Immature natural killer cell (primary cell): ENCODE measurements at regions not wholly inside any gene's neighbourhood (a gene's known extent, or its start where the extent isn't known, plus 50 kb on each side); places are given as distances from the start of the nearest gene placed in this dataset.

Experiments
- DNase-seq, 3 donors: peaks; one replicate each; pipeline ENCODE4 v3.0.0; 2022; ENCODE audit warnings: mixed read lengths in 1 of 3
- H3K27ac Mint-ChIP-seq, 6 donors: one replicate each; pipeline ENCODE4 v1.8.0; 2020; ENCODE audit warnings: mixed read lengths in 6 of 6, mild to moderate bottlenecking in 5 of 6, inconsistent platforms in 4 of 6, moderate library complexity in 3 of 6
- H3K27me3 Mint-ChIP-seq, 3 donors: one replicate each; pipeline ENCODE4 v1.8.0; 2020 to 2021; ENCODE audit warnings: low read depth in 3 of 3, mild to moderate bottlenecking in 3 of 3, mixed read lengths in 3 of 3, moderate library complexity in 3 of 3, inconsistent platforms in 1 of 3
- H3K36me3 Mint-ChIP-seq, 3 donors: one replicate each; pipeline ENCODE4 v1.8.0; 2020; ENCODE audit warnings: mixed read lengths in 3 of 3, inconsistent platforms in 2 of 3, mild to moderate bottlenecking in 2 of 3
- H3K4me1 Mint-ChIP-seq, 2 donors: one replicate each; pipeline ENCODE4 v1.8.0; 2020; ENCODE audit warnings: inconsistent platforms in 2 of 2, mild to moderate bottlenecking in 2 of 2, mixed read lengths in 2 of 2, moderate library complexity in 1 of 2
- H3K4me3 Mint-ChIP-seq, 5 donors: one replicate each; pipeline ENCODE4 v1.8.0; 2020; ENCODE audit warnings: mild to moderate bottlenecking in 5 of 5, mixed read lengths in 5 of 5, inconsistent platforms in 3 of 5, moderate library complexity in 3 of 5
- H3K9me3 Mint-ChIP-seq, 6 donors: one replicate each; pipeline ENCODE4 v1.8.0; 2020; ENCODE audit warnings: mild to moderate bottlenecking in 6 of 6, mixed read lengths in 6 of 6, inconsistent platforms in 4 of 6, moderate library complexity in 3 of 6

DNA sequence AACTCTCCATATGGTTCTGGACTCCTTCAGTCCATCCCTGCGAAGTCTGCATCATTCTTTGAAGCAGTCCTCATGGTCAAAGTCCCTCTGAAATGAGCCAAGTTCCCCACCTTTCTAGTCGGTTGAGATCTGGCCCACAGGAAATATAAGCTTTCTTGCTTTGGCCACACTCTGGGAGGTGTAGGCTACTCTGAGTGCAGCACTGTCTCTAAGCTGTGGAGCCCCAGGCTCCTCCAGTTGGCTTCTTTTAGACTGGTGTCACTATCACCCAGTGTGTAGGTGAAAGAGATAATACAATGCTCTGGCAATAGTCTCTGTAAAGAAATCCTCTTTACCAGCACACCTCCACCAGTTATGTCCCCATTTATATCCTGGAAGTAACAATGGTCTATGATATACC, 486.5 kb upstream of the KLF12 start:
- H3K36me3 Mint-ChIP-seq: no peaks in the 10 kb centered on the region
- H3K9me3 Mint-ChIP-seq: peaks cover 0 to 2% (median 0%) of the 10 kb centered on the region in 6 donors
- H3K27me3 Mint-ChIP-seq: peaks cover 1 to 3% (median 2%) of the 10 kb centered on the region in 3 donors
- no peak overlapping the region for H3K4me3 Mint-ChIP-seq
- no peaks in the 10 kb centered on the region for H3K4me1 Mint-ChIP-seq
- no peak for DNase-seq
- H3K27ac Mint-ChIP-seq: no peak overlapping the region

DNA sequence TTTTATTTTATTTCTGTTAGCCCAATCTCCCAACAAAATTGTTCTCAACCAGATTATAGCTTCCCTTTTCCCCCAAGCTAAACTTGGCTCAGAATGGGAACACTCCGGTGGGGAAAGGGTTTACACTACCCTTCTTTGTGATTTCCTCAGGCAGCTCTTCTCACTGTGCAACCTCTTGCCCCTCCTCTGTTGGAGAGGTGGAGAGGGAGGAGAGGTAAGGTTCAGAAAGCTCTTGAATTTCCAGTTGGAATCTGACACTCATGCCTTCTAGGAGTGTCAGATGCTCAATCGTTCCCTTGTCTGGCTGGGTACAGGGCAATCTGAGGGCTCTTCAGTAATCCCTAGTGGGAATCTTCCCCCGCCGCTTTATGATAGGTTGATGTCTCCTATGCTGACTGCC, 486.1 kb upstream of the KLF12 start:
- H3K4me3 Mint-ChIP-seq: no peak overlapping the region
- H3K9me3 Mint-ChIP-seq: peaks cover 0 to 2% (median 0%) of the 10 kb centered on the region in 6 donors
- H3K4me1 Mint-ChIP-seq: no peaks in the 10 kb centered on the region
- H3K36me3 Mint-ChIP-seq: no peaks in the 10 kb centered on the region
- no peak for DNase-seq
- H3K27ac Mint-ChIP-seq: no peak overlapping the region
- peaks cover 1 to 3% (median 2%) of the 10 kb centered on the region in 3 donors for H3K27me3 Mint-ChIP-seq

DNA sequence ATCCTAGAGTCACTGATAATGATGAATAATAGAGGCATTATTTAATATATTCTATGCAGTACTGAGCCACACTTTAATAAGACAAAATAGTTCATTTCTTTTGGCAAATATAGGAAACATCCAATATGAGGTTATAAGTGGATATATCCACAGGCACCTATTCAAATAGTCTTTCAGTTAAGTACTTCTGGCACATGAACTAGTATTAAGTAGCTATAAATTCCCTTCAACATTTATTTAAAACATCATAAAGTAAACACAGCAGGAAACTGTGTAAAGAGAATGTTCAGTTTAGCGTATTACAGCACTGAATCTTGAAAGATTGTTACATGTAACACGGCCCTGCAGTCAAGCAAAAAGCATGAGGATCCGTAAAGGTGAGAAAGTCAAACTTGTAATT, 463.3 kb upstream of the KLF12 start:
- H3K9me3 Mint-ChIP-seq: peaks cover 0 to 4% (median 0%) of the 10 kb centered on the region in 6 donors
- no peaks in the 10 kb centered on the region for H3K4me1 Mint-ChIP-seq
- peaks cover 0 to 9% (median 7%) of the 10 kb centered on the region in 3 donors for H3K27me3 Mint-ChIP-seq
- no peak overlapping the region for H3K27ac Mint-ChIP-seq
- no peaks in the 10 kb centered on the region for H3K36me3 Mint-ChIP-seq
- DNase-seq: no peak
- H3K4me3 Mint-ChIP-seq: no peak overlapping the region

DNA sequence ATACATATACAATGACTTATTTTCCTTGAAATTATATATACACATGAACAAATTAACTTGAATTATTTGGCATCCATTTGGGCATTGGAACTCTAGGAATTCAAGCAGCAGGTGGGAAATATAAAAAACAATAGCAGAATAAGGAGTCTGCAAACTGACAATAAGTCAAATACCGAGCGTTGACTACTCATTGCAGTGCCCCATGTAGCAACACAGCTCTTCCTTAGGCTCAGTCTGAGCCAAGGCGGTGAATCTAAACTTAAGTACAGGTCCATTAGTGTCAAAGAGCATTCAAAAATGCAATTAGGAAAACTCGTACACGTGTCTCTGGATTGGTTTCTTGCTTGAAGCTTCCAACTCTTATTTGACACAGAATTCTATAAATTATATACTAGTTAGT, 462.5 kb upstream of the KLF12 start:
- Mint-ChIP-seq H3K4me3 (no peak overlapping the region), H3K27me3 (peaks cover 0 to 10% (median 9%) of the 10 kb centered on the region in 3 donors), H3K27ac (no peak overlapping the region), H3K4me1 (no peaks in the 10 kb centered on the region), H3K36me3 (no peaks in the 10 kb centered on the region), H3K9me3 (peaks cover 0 to 4% (median 0%) of the 10 kb centered on the region in 6 donors)
- no peak for DNase-seq

DNA sequence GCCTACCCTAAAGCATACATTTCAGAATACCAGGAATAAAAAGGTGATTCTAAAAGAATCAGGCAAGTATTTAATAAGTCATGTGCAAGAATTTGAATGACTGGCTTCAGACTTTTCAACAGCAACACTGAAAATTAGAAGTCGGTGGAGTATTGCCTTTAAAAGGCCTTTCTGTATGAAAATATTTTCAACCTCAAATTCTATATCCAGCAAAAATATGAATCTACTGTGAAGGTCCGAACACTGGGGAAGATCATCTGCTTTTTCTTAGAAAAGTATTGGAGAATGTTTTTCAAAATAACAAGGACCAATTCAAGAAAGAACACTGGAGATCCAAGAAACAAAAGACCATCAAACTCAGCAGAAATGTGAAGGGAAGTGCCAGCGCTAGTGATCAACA, 459.5 kb upstream of the KLF12 start:
- peaks cover 2 to 16% (median 9%) of the 10 kb centered on the region in 3 donors for H3K27me3 Mint-ChIP-seq
- no peaks in the 10 kb centered on the region for H3K36me3 Mint-ChIP-seq
- H3K4me1 Mint-ChIP-seq: no peaks in the 10 kb centered on the region
- no peak overlapping the region for H3K27ac Mint-ChIP-seq
- no peak overlapping the region for H3K4me3 Mint-ChIP-seq
- H3K9me3 Mint-ChIP-seq: peaks cover 0 to 4% (median 1%) of the 10 kb centered on the region in 6 donors
- no peak for DNase-seq

DNA sequence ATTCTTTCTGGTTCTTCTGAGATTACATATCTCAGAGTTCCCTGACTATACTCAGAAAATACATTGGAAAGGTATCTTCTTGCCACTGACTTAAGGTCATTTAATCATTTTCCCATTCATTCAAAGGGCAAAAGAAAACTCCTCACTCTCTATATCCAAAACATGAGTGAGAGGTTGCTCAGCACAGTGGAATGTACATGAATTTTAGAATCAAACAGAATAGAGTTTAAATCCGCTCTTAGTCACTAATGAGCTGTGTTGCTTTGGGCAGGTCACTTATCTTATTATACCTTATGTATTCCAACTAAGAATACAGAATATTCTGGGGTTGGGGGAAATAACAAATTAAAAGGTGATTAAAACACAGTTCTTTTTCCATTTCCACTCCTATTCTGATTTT, 452.6 kb upstream of the KLF12 start:
- Mint-ChIP-seq H3K4me3 (no peak overlapping the region), H3K27me3 (peaks cover 5 to 19% (median 9%) of the 10 kb centered on the region in 3 donors), H3K27ac (peak overlapping the region in 1 of 6 donors; percentile 79), H3K9me3 (peaks cover 0 to 2% (median 0%) of the 10 kb centered on the region in 6 donors), H3K36me3 (no peaks in the 10 kb centered on the region), H3K4me1 (no peaks in the 10 kb centered on the region)
- DNase-seq: no peak

DNA sequence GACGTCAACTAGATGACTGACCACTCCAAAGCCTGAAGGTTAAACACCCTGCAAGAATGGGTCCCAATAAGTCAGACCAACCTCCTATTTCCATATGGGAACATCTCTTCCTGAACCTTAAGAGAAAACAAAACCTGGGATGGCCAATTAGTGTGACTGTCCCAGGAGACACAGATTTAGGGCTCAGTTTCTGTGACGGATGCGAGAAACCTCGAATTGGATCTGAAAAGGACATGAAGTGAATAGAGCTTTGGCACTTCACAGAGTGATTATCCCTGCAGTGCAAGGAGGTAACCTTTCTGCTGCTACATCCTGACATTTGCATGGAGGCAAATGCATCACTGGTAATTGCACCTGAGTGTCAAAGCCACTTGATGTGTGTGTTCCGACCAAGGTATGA, 442.2 kb upstream of the KLF12 start:
- no peaks in the 10 kb centered on the region for H3K9me3 Mint-ChIP-seq
- DNase-seq: no peak
- H3K4me1 Mint-ChIP-seq: peaks cover 7 to 10% of the 10 kb centered on the region in 2 donors
- no peak overlapping the region for H3K27ac Mint-ChIP-seq
- peak overlapping the region in 4 of 5 donors; percentile 19 to 66 (median 30) for H3K4me3 Mint-ChIP-seq
- peaks cover 9 to 20% (median 13%) of the 10 kb centered on the region in 3 donors for H3K27me3 Mint-ChIP-seq
- H3K36me3 Mint-ChIP-seq: no peaks in the 10 kb centered on the region

DNA sequence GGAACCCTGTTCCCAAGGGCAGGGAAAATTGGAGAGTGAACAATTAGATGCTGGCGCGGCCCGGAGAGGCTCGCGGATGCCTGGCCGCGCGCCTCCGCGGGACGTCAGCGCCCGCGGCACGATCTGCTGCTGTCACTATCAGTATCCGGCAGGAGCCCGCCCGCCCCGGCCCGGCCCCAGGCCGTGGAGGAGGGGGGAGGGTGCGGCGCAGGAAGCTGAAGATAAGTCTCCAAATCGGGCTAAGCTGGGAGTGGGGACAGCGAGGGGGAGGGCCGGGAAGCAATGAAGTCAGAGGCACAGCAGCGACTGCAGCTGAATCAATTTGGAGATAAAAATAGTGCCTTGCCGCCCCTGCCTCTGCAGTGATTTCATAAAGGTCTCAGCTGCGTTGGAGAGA, 441.5 kb upstream of the KLF12 start:
- Mint-ChIP-seq H3K27me3 (peaks cover 9 to 19% (median 13%) of the 10 kb centered on the region in 3 donors), H3K27ac (no peak overlapping the region), H3K4me1 (peaks cover 7 to 10% of the 10 kb centered on the region in 2 donors)

DNA sequence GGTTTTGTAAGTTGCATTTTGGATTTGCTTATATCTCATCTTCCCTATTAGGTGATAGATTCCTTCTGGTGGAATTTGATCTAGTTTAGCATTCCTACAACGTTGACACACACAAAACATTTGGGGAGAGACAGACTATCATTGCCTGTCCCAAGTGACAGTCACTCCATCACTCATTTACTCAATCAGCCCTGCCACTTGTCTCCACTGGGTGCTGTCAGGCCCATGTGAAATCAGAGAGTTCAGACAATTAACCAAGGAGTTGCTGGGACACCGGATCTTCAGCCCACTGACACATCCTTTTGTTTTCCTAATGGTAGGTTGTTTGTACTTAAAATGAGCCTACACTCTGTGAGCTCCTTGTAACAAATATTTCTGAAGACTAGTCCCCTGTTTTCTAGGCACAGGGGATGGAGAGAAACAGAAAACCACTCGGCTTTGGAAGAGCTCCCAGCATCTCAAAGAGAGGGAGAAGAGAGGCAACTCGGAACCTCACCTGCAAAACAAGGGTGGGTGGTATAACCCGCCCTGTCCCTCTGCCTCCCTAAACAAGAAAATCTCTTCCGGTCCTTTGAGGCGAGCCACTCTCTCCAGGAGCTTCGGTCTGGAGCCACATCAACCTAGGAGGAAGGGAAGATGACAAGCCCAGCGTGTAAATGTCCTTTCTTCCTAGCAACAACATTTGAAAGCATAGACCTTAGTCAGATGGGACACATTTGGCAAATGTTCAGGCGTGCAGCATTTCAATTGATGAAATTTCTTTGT, 440.9 kb upstream of the KLF12 start:
- Mint-ChIP-seq H3K27ac (no peak overlapping the region), H3K9me3 (no peaks in the 10 kb centered on the region), H3K36me3 (no peaks in the 10 kb centered on the region), H3K4me1 (peaks cover 7 to 10% of the 10 kb centered on the region in 2 donors), H3K27me3 (peaks cover 9 to 17% (median 13%) of the 10 kb centered on the region in 3 donors), H3K4me3 (peak overlapping the region; percentile 16 to 66 (median 58))
- DNase-seq: peak in 1 of 3 donors; percentile 1

More for the DNA sequence above, 441.5 kb upstream of the KLF12 start:
- H3K4me3 Mint-ChIP-seq: peak overlapping the region; percentile 16 to 66 (median 58)
- DNase-seq: peak in 2 of 3 donors; percentile 3 to 25
- no peaks in the 10 kb centered on the region for H3K36me3 Mint-ChIP-seq
- H3K9me3 Mint-ChIP-seq: no peaks in the 10 kb centered on the region

DNA sequence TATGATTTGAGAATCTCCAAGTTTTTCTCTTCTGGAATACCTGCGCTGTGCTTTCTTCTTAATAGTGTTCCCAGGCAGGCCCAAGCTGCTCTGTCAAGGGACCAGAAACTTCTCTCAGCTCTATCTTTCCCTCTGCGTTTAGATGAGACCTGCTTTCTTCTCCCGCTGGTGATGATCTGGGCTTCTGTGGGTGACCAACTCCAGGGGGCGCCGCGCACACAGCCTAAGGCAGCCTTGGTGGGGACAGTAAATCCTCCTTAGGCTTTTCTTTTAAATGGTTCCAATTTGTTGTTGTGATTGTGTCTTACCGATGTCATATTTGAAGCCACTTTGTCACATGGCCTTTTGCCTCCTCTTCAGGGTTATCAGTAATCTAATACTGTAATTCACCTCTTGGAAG, 439.4 kb upstream of the KLF12 start:
- Mint-ChIP-seq H3K9me3 (no peaks in the 10 kb centered on the region), H3K27me3 (peaks cover 9 to 20% (median 13%) of the 10 kb centered on the region in 3 donors), H3K4me3 (no peak overlapping the region), H3K4me1 (peaks cover 7 to 10% of the 10 kb centered on the region in 2 donors), H3K36me3 (no peaks in the 10 kb centered on the region), H3K27ac (no peak overlapping the region)
- no peak for DNase-seq

DNA sequence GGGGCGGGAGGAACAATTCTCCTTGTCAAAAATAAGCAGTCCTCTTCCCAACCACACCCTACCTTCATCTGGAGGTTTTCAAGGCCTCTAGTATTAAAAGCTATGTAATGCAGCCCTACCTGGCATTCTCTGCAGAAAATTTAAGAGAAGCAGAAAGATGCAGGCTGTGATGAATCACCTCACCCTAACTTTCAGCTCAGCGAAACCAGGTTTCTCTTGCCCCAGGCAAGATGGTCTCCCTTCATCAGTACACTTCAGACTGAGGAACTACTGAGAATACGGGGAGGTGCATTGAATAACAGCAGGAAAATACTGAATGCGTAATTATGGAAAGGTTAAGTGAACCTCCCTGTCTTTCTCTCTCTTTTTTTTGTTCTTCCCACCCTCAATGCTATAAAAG, 437.6 kb upstream of the KLF12 start:
- Mint-ChIP-seq H3K27me3 (peaks cover 3 to 19% (median 10%) of the 10 kb centered on the region in 3 donors), H3K36me3 (no peaks in the 10 kb centered on the region), H3K4me3 (no peak overlapping the region), H3K27ac (no peak overlapping the region), H3K9me3 (no peaks in the 10 kb centered on the region), H3K4me1 (peaks cover 7 to 10% of the 10 kb centered on the region in 2 donors)
- no peak for DNase-seq

DNA sequence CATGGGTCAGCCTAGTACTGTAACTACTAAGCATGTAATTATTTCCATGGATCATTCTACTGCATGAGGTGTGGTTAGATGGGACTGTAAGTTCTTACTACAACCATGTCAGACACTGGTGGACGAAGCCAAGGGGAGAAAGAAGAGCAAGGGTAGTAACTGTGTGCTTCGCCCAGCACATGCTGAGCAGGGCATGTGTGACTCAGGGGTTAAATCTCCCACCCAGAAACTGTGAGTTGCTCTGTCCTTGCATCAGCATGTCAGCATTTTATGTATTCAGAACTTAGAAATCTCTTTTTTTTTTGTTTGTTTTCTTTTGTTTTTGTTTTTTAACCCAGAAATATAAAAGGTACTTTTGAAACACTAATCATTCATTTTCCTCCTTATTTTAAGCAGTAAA, 436.6 kb upstream of the KLF12 start:
- Mint-ChIP-seq H3K4me1 (peaks cover 6 to 10% of the 10 kb centered on the region in 2 donors), H3K27me3 (peaks cover 2 to 13% (median 8%) of the 10 kb centered on the region in 3 donors), H3K9me3 (no peaks in the 10 kb centered on the region), H3K4me3 (no peak overlapping the region), H3K27ac (no peak overlapping the region), H3K36me3 (no peaks in the 10 kb centered on the region)
- DNase-seq: no peak

DNA sequence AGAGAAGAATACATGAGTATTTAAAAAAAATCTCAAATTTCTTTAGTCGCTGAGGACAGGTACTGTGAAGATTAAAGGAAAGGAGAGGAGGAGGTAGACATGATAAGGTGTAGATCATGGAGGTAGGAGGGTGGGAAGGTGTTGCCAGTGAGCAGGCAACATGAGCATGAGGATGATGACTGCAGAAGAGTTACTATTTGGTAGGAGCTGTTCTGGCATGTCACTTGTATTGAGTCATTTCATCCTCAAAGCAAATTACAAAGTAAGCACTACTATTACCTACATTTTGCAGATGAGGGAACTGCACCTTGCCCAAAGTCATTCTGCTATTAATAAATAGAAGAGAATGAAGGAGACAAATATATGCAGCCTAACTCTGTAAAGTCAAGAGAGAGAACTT, 435.8 kb upstream of the KLF12 start:
- H3K27me3 Mint-ChIP-seq: peaks cover 2 to 12% (median 4%) of the 10 kb centered on the region in 3 donors
- DNase-seq: no peak
- no peak overlapping the region for H3K4me3 Mint-ChIP-seq

DNA sequence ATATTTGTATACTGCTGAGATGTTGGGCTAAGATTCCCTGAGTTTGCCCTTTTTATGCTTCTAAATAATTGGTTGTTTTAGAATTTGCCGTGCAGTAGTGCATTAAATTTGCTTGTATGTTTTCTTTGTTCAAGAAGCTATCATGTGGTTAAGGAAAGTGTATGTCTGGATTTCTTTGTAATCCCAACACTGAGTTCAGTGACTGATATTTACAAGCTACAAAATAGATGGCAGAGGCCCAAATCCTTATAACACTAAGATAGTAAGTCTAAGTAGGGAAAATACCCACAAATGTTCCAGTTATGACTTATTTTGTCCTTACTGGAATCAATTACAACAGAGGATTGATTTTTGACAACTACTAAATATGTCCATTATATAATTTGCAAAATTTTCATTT, 435.0 kb upstream of the KLF12 start:
- Mint-ChIP-seq H3K27ac (no peak overlapping the region), H3K4me1 (no peaks in the 10 kb centered on the region), H3K36me3 (no peaks in the 10 kb centered on the region), H3K27me3 (peaks cover 2 to 10% (median 3%) of the 10 kb centered on the region in 3 donors), H3K4me3 (no peak overlapping the region), H3K9me3 (no peaks in the 10 kb centered on the region)
- no peak for DNase-seq

More for the DNA sequence above, 435.8 kb upstream of the KLF12 start:
- no peaks in the 10 kb centered on the region for H3K9me3 Mint-ChIP-seq
- peaks cover 0 to 5% of the 10 kb centered on the region in 2 donors for H3K4me1 Mint-ChIP-seq
- no peaks in the 10 kb centered on the region for H3K36me3 Mint-ChIP-seq
- H3K27ac Mint-ChIP-seq: no peak overlapping the region
